ENCODE measurements at regions not wholly inside any gene's neighbourhood (a gene's known extent, or its start where the extent isn't known, plus 50 kb on each side); places are given as distances from the start of the nearest gene placed in this dataset.

- TF ChIP-seq CTCF (IDR thresholded peaks at IDR 0.05) (no peak), ZFX (IDR thresholded peaks at IDR 0.05; ENCODE audit: borderline replicate concordance) (no peak)
These were observed 108.7 kb downstream of the P2RY1 start for GRCh38 chr3:152943645-152944044.

Data from 22Rv1 (cell line).